GM18499 (cell line): ENCODE measurements at regions not wholly inside any gene's neighbourhood (a gene's known extent, or its start where the extent isn't known, plus 50 kb on each side); places are given as distances from the start of the nearest gene placed in this dataset.

Experiments
- ATAC-seq: cut with Tn5 transposase; IDR thresholded peaks from one replicate; pipeline ENCODE4 v1.9.1; 2021; ENCODE audit warnings: moderate number of reproducible peaks; ENCODE audit not compliant: insufficient read depth, unreplicated experiment

DNA sequence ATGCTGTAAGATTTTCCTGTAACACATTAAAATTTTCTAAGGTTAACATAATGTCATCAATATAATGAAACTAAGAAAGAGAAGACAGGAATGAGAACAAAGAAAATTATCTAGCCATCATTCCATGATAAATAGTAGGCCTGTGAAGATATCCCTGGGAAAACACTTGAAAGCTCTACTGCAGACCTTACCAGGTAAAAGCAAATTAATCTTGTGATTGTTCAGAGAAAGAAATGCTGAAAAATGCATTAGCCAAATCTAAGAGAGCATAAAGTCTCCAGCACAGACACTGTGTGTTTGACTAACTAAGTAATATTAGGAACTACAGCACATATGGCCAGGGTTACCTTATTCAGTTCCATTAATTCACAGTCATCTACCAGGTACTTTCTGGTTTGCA, 628.3 kb upstream of the GRAMD2B start:
- no peak for ATAC-seq

GRCh38 chr5:125798307-125798706, 624.9 kb upstream of the GRAMD2B start:
- no peak for ATAC-seq

GRCh38 chr5:125812651-125813050, 610.6 kb upstream of the GRAMD2B start:
- no peak for ATAC-seq

DNA sequence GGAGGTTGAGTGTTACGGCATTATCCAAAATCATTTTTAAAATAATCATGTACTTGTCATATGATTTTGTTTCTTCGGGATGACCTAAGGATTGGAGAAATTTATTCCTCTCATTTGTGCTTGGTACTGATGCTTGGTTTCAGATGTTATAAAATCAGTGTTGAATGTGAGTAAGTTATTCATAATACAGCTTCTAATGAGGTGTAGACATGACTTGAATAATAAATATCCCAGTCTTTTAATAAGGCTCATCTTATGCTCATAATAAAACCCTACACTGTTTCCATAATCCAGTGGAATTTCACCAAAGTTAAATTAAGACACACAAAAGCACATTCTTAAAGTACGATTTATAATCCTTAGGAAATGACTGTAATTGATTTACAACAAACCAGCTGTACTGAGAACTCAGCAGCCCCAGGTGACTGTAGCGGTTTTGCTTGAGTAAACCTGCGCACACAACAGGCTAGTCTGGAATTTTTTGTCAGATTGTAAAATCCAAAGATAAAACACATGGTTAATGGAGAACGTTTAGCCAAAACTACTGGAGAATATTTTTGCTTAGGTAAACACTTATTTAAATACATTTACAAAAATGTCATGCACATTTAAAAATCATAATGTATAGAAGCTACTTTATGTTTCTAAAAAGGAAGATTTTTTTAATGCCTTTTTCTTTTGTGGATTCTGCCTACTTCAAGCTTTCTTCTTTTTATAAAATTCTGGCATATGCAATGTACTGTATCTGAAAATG, 609.8 kb upstream of the GRAMD2B start:
- no peak for ATAC-seq

DNA sequence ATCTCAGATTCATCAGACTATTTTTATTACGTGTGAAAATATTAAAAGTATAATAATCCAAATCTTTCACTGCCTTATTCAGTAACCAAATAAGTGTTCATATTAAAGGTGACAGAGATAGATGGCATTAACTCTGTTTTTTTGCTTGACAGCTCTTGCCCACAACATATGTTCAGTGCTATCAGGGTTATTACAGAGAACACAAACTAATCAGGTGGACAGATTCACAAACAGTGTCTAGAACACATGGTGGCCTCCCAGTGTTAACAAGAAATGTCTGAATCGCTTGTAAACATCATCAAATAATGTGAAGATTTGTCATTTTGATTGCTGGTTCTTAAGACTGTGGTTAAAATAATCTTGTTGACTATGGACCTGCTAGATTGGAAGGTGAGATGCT, 609.1 kb upstream of the GRAMD2B start:
- no peak for ATAC-seq

GRCh38 chr5:125823572-125823971, 599.6 kb upstream of the GRAMD2B start:
- no peak for ATAC-seq

DNA sequence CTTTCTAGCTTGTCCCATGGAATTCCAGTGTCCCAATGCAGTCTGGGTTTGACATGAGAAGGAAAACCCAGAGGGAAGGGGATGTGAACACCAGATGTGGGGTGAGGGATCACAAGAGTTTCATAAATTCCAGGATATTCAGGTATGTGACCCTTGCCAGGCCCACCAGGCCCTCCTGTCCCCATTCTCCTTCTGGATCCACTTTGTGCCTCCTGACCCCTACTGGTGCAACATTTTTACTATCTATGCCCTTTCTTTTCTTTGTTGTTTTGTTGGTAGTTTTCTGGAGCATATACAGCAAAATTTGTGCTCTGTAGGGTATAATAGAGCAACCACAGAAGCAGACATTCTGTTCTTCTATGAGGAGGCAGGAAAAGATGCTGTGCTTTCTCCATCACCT, 597.0 kb upstream of the GRAMD2B start:
- no peak for ATAC-seq

- peak; percentile 83 for ATAC-seq
These were observed 593.9 kb upstream of the GRAMD2B start for GRCh38 chr5:125829349-125829748.

DNA sequence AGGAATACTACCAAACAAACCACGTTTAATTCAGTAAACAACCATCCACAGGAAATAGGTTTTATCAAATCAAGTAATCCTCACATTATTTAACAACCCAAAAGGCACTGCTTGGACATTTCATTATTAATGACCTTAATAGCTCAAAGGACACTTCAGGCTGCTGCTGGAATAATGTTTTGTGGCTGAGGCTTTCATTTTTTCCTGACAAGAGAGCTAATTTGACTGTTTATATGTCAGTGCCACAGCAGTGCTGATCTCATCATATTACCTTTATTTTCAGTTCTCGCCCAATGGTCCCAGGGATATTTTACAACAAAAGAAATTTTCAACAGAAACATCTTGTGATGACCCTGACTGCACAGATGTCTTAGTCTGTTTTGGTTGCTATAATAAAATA, 589.8 kb upstream of the GRAMD2B start:
- ATAC-seq: no peak

- ATAC-seq: no peak
These were observed 588.6 kb upstream of the GRAMD2B start for GRCh38 chr5:125834438-125835115.

GRCh38 chr5:125835293-125836172, 587.7 kb upstream of the GRAMD2B start:
- peak; percentile 61 for ATAC-seq

DNA sequence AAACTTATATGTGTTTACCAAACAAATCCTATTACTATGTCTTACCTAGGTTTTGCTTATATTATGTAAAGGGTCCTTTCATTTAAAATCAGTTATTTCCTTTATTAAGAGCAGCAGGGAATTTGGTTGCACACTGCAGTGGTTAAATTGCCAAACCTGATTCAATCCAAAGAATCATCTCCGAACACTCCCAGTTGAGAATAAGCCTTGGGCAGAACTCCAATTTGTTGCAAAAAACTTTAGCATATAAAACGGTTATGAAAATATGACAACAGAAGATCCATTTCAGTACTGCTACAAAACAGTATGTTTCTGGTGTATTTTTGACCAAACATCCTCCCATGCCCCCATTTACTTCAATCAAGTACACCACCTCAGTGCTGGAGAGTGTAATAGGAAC, 587.0 kb upstream of the GRAMD2B start:
- no peak for ATAC-seq

GRCh38 chr5:125837866-125838265, 585.3 kb upstream of the GRAMD2B start:
- no peak for ATAC-seq

- no peak for ATAC-seq
These were observed 575.6 kb upstream of the GRAMD2B start for GRCh38 chr5:125847561-125847960.

DNA sequence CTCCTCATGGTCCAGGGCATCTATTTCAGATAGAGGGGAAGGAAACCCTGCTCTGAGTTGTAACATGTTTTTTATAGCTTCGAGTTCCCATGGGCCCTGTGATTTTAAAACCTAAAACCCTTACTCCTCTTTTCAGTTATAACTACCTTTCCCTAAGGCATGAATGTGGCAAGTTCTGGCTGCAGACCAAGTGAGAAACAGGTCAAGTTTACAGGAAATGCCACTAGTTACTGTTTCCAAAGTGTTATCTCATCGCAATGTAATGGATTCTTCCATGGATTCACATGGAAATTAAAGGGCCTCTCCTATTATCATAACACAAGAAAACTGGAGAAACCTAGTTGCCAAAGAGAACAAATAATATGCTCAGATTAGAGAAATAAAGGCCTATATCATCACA, 574.5 kb upstream of the GRAMD2B start:
- ATAC-seq: no peak

DNA sequence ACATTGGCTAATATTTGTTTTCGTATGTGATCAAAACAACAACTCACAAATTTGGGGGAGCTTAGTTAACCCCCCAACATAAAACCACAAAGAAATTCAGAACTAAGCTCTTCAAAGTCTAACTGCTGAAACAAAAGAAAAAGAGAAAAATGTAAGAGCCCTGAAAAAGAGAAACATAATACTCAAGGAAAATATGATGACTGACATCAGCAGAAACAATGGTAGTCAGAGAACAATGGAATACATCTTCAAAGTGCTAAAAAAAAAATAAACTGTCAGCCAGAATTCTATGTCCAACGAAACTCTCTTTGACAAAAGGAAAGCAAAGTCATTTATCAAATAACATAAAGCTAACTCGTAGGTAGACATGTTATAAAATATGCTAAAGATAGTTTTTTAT, 566.3 kb upstream of the GRAMD2B start:
- ATAC-seq: no peak

- ATAC-seq: no peak
These were observed 559.6 kb upstream of the GRAMD2B start for GRCh38 chr5:125863579-125863978.

DNA sequence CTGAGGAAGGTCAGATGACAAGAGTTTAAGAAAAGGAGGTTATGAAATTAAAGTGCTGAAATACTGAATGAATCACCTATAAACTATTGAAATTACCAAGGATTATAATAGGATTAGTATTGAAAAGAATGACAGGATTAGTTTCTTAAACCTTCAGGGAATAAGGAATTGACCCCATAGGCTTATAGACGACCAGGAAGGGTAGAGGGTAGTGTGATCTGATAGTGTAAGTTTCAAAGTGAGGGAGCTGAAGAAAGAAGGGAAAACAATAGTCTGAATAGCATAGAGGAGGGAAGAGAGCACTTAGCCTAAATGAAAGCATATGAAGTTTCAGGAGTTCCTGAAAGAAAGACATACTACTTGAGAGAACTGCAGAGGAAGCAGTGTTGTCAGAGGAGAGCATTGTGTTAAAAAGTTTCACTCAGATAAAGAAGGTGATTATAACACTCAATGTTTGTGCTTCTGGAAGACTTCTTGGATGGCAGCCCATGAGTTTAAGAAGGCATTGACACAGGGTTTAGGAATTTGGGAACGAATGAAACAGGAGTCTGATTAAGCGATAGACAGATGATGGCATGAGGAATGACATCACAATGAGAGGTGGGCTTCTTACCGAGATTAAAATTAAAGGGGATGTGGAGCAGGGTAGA, 557.9 kb upstream of the GRAMD2B start:
- ATAC-seq: no peak

- ATAC-seq: no peak
These were observed 555.2 kb upstream of the GRAMD2B start for GRCh38 chr5:125868036-125868435.

- no peak for ATAC-seq
These were observed 553.0 kb upstream of the GRAMD2B start for GRCh38 chr5:125870256-125870655.

DNA sequence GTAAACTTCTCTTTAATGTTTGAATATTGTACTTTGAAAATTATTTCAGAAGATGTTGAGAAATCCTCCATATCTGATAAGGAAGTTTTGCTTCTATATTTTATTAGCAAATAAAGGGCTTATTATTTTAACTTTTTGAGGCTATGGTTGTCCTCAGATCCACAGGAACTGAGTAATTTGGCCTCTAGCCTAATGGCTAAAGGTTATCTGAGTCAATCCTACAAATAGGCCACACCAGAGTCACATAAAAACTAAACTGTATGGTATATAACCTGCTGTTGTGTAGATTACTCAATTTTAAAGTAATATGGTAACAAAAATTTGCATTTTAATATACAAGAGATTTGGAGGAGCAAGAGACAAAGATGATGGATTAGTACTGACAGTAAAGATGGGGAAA, 549.2 kb upstream of the GRAMD2B start:
- ATAC-seq: no peak
